T47D (cell line): ENCODE measurements at regions not wholly inside any gene's neighbourhood (a gene's known extent, or its start where the extent isn't known, plus 50 kb on each side); places are given as distances from the start of the nearest gene placed in this dataset.

Source experiments
- DNase-seq, 2 experiments: peaks; one replicate each; pipeline versions ENCODE4 v3.0.0 to v3.0.0-alpha.2; 2011 to 2012; ENCODE audit warnings: low read depth in 1 of 2, low spot score in 1 of 2
- JUND ChIP-seq: IDR thresholded peaks from 2 replicates; pipeline ENCODE4 v1.6.1; 2012; ENCODE audit warnings: low read depth
- in situ Hi-C: cut with HindIII; loops from 2 replicates; pipeline ENCODE4 v1.10.0; 2016; ENCODE audit warnings: low sequenced_read_pairs, low pct_unique_long_range_greater_than_20kb

DNA sequence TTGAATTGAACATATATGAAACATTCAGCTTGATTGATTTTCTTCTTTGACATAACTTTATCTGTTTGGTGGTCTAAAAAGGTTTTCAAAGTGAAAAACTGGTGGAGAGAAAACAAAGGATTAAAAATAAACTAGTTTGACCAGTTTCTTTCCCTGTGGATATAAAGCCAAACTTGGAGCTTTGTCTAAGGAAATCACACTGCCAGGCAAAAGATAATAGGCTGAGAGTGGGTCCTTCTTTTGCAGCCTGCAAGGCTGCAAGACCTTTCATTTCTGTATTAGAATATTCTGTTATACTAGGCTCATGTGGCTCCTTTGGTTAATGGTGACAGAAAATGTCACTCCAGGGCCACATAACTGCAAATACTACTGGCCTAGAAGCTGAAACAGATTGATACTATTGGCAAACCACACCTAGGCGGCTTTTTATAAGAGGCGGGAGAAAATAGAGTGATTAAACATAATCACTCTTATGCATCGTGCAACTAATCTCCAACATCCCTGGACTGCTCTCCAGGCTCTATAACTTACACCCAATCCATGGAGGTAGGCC is 129.1 kb upstream of the ZNF462 start:
- peak in 1 of 2 experiments; percentile 21 for DNase-seq
- in situ Hi-C loops = no loop called here
- no peak for TF ChIP-seq JUND

GRCh38 chr9:106737516-106737915 is 125.5 kb upstream of the ZNF462 start:
- DNase-seq = no peak
- no peak for TF ChIP-seq JUND
- in situ Hi-C loops = no loop called here

DNA sequence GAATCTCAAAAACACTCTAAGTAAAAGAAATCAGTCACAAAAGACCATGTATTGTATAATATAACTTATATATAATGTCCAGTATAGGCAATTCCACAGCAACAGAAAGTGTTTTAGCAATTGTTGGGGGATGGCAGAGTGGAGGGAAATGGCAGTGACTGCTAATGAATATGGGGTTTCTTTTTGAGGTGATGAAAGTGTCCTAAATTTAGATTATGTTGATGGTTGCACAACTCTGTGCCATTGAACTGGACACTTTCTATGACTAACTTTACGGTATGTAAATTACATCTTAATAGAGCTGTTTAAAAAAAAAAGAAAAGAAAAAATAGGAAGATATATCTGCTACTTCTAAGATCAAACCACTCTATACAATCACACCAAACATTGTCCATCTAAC is 124.9 kb upstream of the ZNF462 start:
- TF ChIP-seq JUND = no peak
- in situ Hi-C loops = no loop called here
- no peak for DNase-seq

- no peak for DNase-seq
- in situ Hi-C loops = no loop called here
- no peak for TF ChIP-seq JUND
These were observed 117.5 kb upstream of the ZNF462 start for GRCh38 chr9:106745457-106745856.

DNA sequence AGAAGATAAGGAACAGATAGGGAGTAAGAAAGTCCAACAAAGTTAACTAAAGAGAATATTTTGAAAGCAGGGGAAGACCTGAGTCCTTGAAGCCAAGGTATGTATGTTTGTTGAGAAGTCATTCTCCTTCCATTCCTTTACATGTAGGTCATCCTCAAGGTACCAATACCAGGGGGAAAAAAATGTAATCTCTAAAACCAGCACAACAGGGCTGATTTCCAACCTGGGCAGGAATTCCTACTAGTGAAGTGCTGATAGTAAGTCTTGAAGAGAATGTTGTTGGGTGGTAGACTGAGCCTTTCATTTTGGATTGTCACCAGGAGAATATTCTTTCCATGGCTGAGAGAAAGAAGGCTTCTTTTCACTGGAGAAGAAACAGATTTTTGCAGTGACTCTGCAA is 117.1 kb upstream of the ZNF462 start:
- in situ Hi-C loops = no loop called here
- DNase-seq = no peak
- TF ChIP-seq JUND = no peak

DNA sequence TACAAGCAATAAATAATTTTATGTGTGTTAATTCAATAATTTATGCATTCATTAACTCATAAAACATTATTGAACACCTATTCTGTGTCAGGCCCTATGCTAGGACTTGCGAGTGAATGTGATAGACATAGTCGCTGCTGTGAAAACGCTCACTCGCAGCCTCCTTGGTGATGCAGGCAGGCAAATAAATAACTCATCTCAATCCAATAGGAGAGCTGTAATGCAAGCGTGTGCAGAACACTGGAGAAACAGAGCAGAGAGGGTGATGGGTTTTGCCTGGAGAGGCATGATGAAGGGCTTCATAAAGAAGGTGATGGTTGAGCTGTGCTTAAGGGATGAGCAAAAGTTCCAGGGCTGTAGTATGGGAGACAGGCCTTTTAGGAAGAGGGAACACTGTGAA is 111.3 kb upstream of the ZNF462 start:
- in situ Hi-C loops = no loop called here
- DNase-seq = no peak
- no peak for TF ChIP-seq JUND

DNA sequence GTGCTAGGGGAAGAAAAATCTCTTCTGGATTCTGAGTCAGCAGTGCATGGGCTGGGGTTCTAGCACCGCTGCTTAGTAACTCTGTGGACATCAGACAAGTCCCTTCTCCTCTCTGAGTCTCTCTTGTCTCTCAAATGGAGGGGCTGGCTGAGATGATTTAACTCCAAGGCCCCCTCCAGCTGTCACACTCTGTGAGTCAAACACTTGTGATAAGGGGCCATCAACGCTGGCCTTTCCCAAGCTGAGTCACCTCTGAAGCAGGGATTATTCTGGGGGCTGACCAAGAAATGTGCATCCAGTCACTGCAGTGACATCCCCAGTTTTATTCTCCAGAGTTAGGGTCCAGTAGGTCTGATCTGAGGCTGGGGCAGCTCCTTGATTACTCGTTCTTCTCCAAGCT is 110.4 kb upstream of the ZNF462 start:
- no peak for DNase-seq
- in situ Hi-C loops = no loop called here
- TF ChIP-seq JUND = no peak

GRCh38 chr9:106753155-106753671 is 109.8 kb upstream of the ZNF462 start:
- DNase-seq = peak in 1 of 2 experiments; percentile 65
- no peak for TF ChIP-seq JUND
- in situ Hi-C loops = no loop called here

GRCh38 chr9:106755736-106756135 is 107.2 kb upstream of the ZNF462 start:
- in situ Hi-C loops = no loop called here
- TF ChIP-seq JUND = no peak
- peak; percentile 38 to 96 for DNase-seq

- no peak for DNase-seq
- in situ Hi-C loops = no loop called here
- no peak for TF ChIP-seq JUND
These were observed 105.5 kb upstream of the ZNF462 start for GRCh38 chr9:106757514-106757913.

DNA sequence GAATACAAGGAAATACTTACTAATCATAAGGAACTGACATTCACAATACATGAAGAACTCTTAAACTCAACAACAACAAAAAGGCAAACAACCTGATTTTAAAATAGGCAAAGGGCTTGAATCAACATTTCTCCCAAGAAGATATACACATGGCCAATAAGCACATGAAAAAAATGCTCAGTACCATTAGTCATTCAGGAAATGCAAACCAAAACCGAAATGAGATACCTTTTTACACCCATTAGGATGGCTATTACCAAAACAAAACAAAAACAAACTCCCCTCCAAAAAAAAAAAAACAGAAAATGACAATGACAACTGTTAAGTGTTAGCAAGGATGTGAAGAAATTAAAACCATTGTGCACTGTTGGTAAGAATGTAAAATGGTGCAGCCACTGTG is 104.1 kb upstream of the ZNF462 start:
- DNase-seq = no peak
- in situ Hi-C loops = no loop called here
- TF ChIP-seq JUND = no peak

DNA sequence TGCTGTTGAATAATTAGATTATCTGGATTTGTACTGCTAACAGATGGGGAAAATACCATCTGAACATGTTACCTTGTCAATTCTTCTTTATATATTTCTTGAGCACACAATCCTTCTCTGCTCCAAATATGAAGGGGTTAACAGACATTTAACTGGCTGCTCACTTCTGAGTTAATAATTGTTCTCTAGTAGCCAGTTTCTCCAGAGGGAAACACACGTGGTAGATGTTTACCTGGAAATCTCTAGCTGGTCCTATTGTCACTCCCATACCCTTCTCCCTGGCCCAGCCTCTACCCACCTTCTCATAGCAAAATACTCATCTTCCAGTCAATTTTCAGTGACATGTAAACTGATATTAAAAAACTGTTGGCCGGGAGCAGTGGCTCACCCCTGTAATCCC is 101.5 kb upstream of the ZNF462 start:
- no peak for DNase-seq
- TF ChIP-seq JUND = no peak
- in situ Hi-C loops = no loop called here

DNA sequence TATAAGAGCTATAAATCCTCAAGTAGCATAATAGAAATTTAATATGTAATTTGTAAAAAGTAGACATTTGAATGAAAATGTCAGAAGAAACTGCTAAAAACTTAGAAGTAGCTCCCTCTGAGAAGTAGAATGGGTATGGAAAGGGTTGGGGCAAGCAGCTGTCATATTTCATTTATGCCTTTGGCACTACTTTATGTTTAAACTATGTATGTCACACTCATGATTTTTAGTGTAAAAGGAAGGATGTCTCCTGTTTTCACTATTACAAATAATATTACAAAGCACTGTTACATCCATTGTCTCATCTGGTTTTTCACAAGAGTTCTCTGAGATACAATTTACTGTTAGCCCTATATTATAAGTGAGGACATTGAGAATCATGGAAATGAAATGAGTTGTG is 96.3 kb upstream of the ZNF462 start:
- in situ Hi-C loops = no loop called here
- TF ChIP-seq JUND = no peak
- DNase-seq = no peak

- in situ Hi-C loops = no loop called here
- DNase-seq = peak in 1 of 2 experiments; percentile 44
- TF ChIP-seq JUND = no peak
These were observed 93.6 kb upstream of the ZNF462 start for GRCh38 chr9:106769331-106769730.
